Transverse colon (tissue), 4 donors: ENCODE measurements at regions not wholly inside any gene's neighbourhood (a gene's known extent, or its start where the extent isn't known, plus 50 kb on each side); places are given as distances from the start of the nearest gene placed in this dataset.

ENCODE experiments used
- CTCF ChIP-seq, 5 experiments: fragments of 200-600 bp in 3 of 5; fragments of 450-650 bp in 2 of 5; sonication (generic) in 3 of 5; IDR thresholded peaks; 1 replicate in 2 of 5; 2 replicates in 3 of 5; pipeline ENCODE4 v1.5.1; 2016 to 2017; ENCODE audit warnings: antibody characterized with exemption in 5 of 5, inconsistent platforms in 3 of 5, mild to moderate bottlenecking in 2 of 5, moderate library complexity in 1 of 5
- POLR2A ChIP-seq: fragments of 450-650 bp; IDR thresholded peaks from one replicate; pipeline ENCODE4 v1.6.1; 2016; ENCODE audit warnings: antibody characterized with exemption, mild to moderate bottlenecking, moderate library complexity
- POLR2AphosphoS5 ChIP-seq, 3 donors: sonication (generic); formaldehyde crosslinking; IDR thresholded peaks; one replicate each; pipeline ENCODE4 v1.6.1; 2016; ENCODE audit warnings: antibody characterized with exemption in 3 of 3

- TF ChIP-seq POLR2AphosphoS5 (IDR thresholded peaks at IDR 0.05), result no peak
- no peak for TF ChIP-seq POLR2A
- no peak for TF ChIP-seq CTCF (IDR thresholded peaks at IDR 0.05)
Measured at GRCh38 chr4:79666112-79666511, 258.1 kb upstream of the GK2 start.
